H1 (cell line): ENCODE measurements at regions not wholly inside any gene's neighbourhood (a gene's known extent, or its start where the extent isn't known, plus 50 kb on each side); places are given as distances from the start of the nearest gene placed in this dataset.

Experiments used
- CTCF ChIA-PET: fragments of 300-600 bp; sonication (Branson Sonifier 250); formaldehyde crosslinking; loops from one replicate; lab custom pipeline; 2021; ENCODE audit not compliant: partially characterized antibody; lab: Charles Lee
- POLR2A ChIA-PET: fragments of 300-600 bp; sonication (Branson Sonifier 250); formaldehyde crosslinking; loops from one replicate; lab custom pipeline; 2021; ENCODE audit warnings: inconsistent platforms; ENCODE audit not compliant: partially characterized antibody; lab: Charles Lee
- DNase-seq, 2 experiments: peaks; one replicate each; pipeline versions ENCODE4 v3.0.0 to v3.0.0-alpha.2; 2010 to 2022; ENCODE audit warnings: low spot score in 2 of 2, low read depth in 1 of 2, mixed read lengths in 1 of 2
- FAIRE-seq: peaks from 2 replicates; lab custom pipeline; 2011; peaks lifted over from hg19 to GRCh38; lab: Jason Lieb, UNC
- H2AFZ ChIP-seq: 2 replicates; pipeline ENCODE4 v1.8.1; 2012; ENCODE audit warnings: low read length, inconsistent platforms
- H2AK5ac ChIP-seq: 2 replicates; pipeline ENCODE4 v1.6.1; 2013; ENCODE audit warnings: low read depth, low read length
- H2BK120ac ChIP-seq: replicated peaks from 2 replicates; pipeline ENCODE3; 2013; ENCODE audit warnings: low read depth, low read length, inconsistent platforms
- H2BK12ac ChIP-seq: 2 replicates; pipeline ENCODE4 v1.6.1; 2013; ENCODE audit warnings: low read depth, low read length
- H2BK15ac ChIP-seq: 2 replicates; pipeline ENCODE4 v1.6.1; 2013; ENCODE audit warnings: low read length
- H2BK20ac ChIP-seq: 2 replicates; pipeline ENCODE4 v1.6.1; 2013; ENCODE audit warnings: low read length
- H2BK5ac ChIP-seq: 2 replicates; pipeline ENCODE4 v1.6.1; 2013; ENCODE audit warnings: low read depth, low read length
- H3K14ac ChIP-seq: 2 replicates; pipeline ENCODE4 v1.6.1; 2013; ENCODE audit warnings: inconsistent platforms; ENCODE audit not compliant: insufficient read length
- H3K18ac ChIP-seq: 2 replicates; pipeline ENCODE4 v1.6.1; 2013; ENCODE audit warnings: low read length; ENCODE audit errors: extremely low read depth
- H3K23ac ChIP-seq: 2 replicates; pipeline ENCODE4 v1.6.1; 2013; ENCODE audit warnings: inconsistent platforms; ENCODE audit not compliant: insufficient read length
- H3K23me2 ChIP-seq: 2 replicates; pipeline ENCODE4 v1.6.1; 2013; ENCODE audit warnings: low read depth, low read length
- H3K27ac ChIP-seq: 2 replicates; pipeline ENCODE4 v1.6.1; 2011; ENCODE audit warnings: low read depth, low read length, inconsistent platforms
- H3K27me3 ChIP-seq, 4 experiments: replicated peaks in 1 of 4; 1 replicate in 1 of 4; 2 replicates in 3 of 4; pipeline versions ENCODE4 v1.6.1 to v1.8.1; 2011 to 2013; ENCODE audit warnings: low read length in 3 of 4, mild to moderate bottlenecking in 3 of 4, inconsistent platforms in 2 of 4, mixed read lengths in 2 of 4, moderate library complexity in 1 of 4; ENCODE audit not compliant: control insufficient read depth in 3 of 4, insufficient read depth in 3 of 4; ENCODE audit errors: extremely low read depth in 1 of 4
- H3K36me3 ChIP-seq, 4 experiments: 2 replicates each; pipeline versions ENCODE4 v1.6.1 to v1.8.1; 2011 to 2013; ENCODE audit warnings: mild to moderate bottlenecking in 4 of 4, low read length in 3 of 4, moderate library complexity in 2 of 4, control low read depth in 1 of 4, inconsistent platforms in 1 of 4; ENCODE audit not compliant: insufficient read depth in 4 of 4, control insufficient read depth in 2 of 4
- H3K4ac ChIP-seq: replicated peaks from 2 replicates; pipeline ENCODE3; 2013; ENCODE audit warnings: low read length, low read depth, mixed read lengths, inconsistent platforms; ENCODE audit not compliant: insufficient read length
- H3K4me1 ChIP-seq, 4 experiments: replicated peaks in 1 of 4; 1 replicate in 1 of 4; 2 replicates in 3 of 4; pipeline versions ENCODE4 v1.6.1 to v1.8.1; 2011 to 2013; ENCODE audit warnings: low read length in 3 of 4, inconsistent platforms in 2 of 4, mixed read lengths in 1 of 4; ENCODE audit not compliant: insufficient read depth in 4 of 4, control insufficient read depth in 3 of 4
- H3K4me2 ChIP-seq, 2 experiments: 2 replicates each; pipeline versions ENCODE4 v1.6.1 to v1.8.1; 2011 to 2013; ENCODE audit warnings: low read depth in 2 of 2, low read length in 2 of 2, control low read depth in 1 of 2, inconsistent platforms in 1 of 2, mild to moderate bottlenecking in 1 of 2; ENCODE audit not compliant: insufficient read depth in 1 of 2
- H3K4me3 ChIP-seq, 4 experiments: fragments of 200-600, 300-600 bp in 1 of 4; sonication (generic), shearing (Covaris generic), sonication (Bioruptor Twin) in 1 of 4; 2 replicates each; pipeline versions ENCODE4 v1.5.1 to v1.8.1; 2011 to 2016; ENCODE audit warnings: low read length in 4 of 4, low read depth in 3 of 4, control low read depth in 2 of 4, inconsistent platforms in 2 of 4, mild to moderate bottlenecking in 2 of 4, mixed read lengths in 1 of 4, moderate library complexity in 1 of 4; ENCODE audit not compliant: insufficient read depth in 2 of 4; ENCODE audit errors: extremely low read depth in 1 of 4
- H3K56ac ChIP-seq: replicated peaks from 2 replicates; pipeline ENCODE3; 2013; ENCODE audit warnings: low read depth, mild to moderate bottlenecking, mixed read lengths, low read length, inconsistent platforms; ENCODE audit not compliant: insufficient read length
- H3K79me1 ChIP-seq: 2 replicates; pipeline ENCODE4 v1.6.1; 2013; ENCODE audit warnings: low read depth, low read length, control low read depth
- H3K79me2 ChIP-seq, 2 experiments: 2 replicates each; pipeline versions ENCODE4 v1.6.1 to v1.8.1; 2012 to 2013; ENCODE audit warnings: low read length in 2 of 2, mild to moderate bottlenecking in 2 of 2, inconsistent platforms in 1 of 2; ENCODE audit not compliant: insufficient read depth in 2 of 2, control insufficient read depth in 1 of 2
- H3K9ac ChIP-seq, 4 experiments: replicated peaks in 1 of 4; 1 replicate in 1 of 4; 2 replicates in 3 of 4; pipeline versions ENCODE4 v1.6.1 to v1.8.1; 2011 to 2013; ENCODE audit warnings: low read depth in 3 of 4, low read length in 3 of 4, control low read depth in 2 of 4, mild to moderate bottlenecking in 2 of 4, moderate library complexity in 2 of 4, inconsistent platforms in 1 of 4; ENCODE audit errors: extremely low read depth in 1 of 4
- H3K9me3 ChIP-seq, 2 experiments: 2 replicates each; pipeline versions ENCODE4 v1.6.1 to v1.8.1; 2012 to 2013; ENCODE audit warnings: mild to moderate bottlenecking in 2 of 2, moderate library complexity in 2 of 2, control low read depth in 1 of 2, inconsistent platforms in 1 of 2, low read depth in 1 of 2, low read length in 1 of 2, mixed read lengths in 1 of 2; ENCODE audit not compliant: insufficient read depth in 2 of 2
- H4K20me1 ChIP-seq, 2 experiments: replicated peaks in 1 of 2; 2 replicates each; pipeline versions ENCODE3 to v1.8.1; 2011 to 2013; ENCODE audit warnings: inconsistent platforms in 2 of 2, low read length in 2 of 2, mild to moderate bottlenecking in 1 of 2; ENCODE audit not compliant: insufficient read depth in 2 of 2, control insufficient read depth in 1 of 2
- H4K5ac ChIP-seq: 2 replicates; pipeline ENCODE4 v1.6.1; 2013; ENCODE audit warnings: low read length, low read depth, mixed read lengths, inconsistent platforms; ENCODE audit not compliant: insufficient read length
- H4K8ac ChIP-seq: 2 replicates; pipeline ENCODE4 v1.8.0; 2013; ENCODE audit warnings: mild to moderate bottlenecking, moderate library complexity, low read length, inconsistent platforms; ENCODE audit not compliant: insufficient read depth; ENCODE audit errors: extremely low read depth
- H4K91ac ChIP-seq: replicated peaks from 2 replicates; pipeline ENCODE3; 2013; ENCODE audit warnings: low read length, mixed read lengths, inconsistent platforms; ENCODE audit not compliant: insufficient read length
- CHD1 ChIP-seq: IDR thresholded peaks from 2 replicates; pipeline ENCODE4 v1.6.1; 2012; ENCODE audit warnings: low read depth, low read length, improper control_type of control experiment
- SIX5 ChIP-seq: IDR thresholded peaks from 2 replicates; pipeline ENCODE4 v1.6.1; 2011; ENCODE audit warnings: mild to moderate bottlenecking, low read depth, low read length

DNA sequence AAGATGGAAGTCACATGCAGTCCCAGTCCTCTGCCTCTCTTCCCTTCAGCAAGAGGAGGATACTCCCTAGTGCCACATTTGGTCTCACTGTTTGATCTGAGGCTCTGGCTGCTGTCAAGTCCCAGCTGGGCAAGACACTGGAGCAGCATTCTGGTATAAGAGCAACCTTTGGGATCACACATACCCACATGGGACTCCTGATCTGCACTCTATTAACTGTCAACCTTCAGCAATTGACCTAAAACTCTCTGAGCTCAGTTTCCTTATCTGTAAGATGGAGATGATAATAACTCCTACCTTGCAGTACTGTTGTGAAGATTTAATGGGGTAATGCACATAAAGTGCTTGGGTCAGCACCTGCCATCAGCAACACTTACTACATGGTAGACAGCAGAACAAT, 437.9 kb downstream of the PIK3R1 start:
- DNase-seq = no peak
- Histone ChIP-seq H3K14ac (no peak overlapping the region), H3K56ac (no peak overlapping the region), H2AK5ac (no peak overlapping the region), H4K91ac (no peak overlapping the region), H3K36me3 (no peaks in the 10 kb centered on the region), H3K27me3 (no peaks in the 10 kb centered on the region), H3K4me2 (no peak overlapping the region), H3K79me1 (no peaks in the 10 kb centered on the region), H3K4ac (no peak overlapping the region), H4K8ac (no peak overlapping the region), H3K18ac (no peak overlapping the region), H2BK120ac (no peak overlapping the region), H3K79me2 (no peaks in the 10 kb centered on the region), H2AFZ (no peak overlapping the region), H2BK5ac (no peak overlapping the region), H3K27ac (no peak overlapping the region), H4K5ac (no peak overlapping the region), H3K9me3 (no peaks in the 10 kb centered on the region), H4K20me1 (no peaks in the 10 kb centered on the region), H2BK12ac (no peak overlapping the region), H3K23ac (no peak overlapping the region), H3K9ac (no peak overlapping the region), H3K4me1 (peaks cover 0 to 5% (median 1%) of the 10 kb centered on the region in 4 experiments; a peak in 1 of 7 replicates), H2BK20ac (no peak overlapping the region), H2BK15ac (no peak overlapping the region), H3K23me2 (no peaks in the 10 kb centered on the region), H3K4me3 (no peak overlapping the region)
- no peak for FAIRE-seq
- ChIA-PET CTCF (no interaction called here), POLR2A (no interaction called here)
- no peak for TF ChIP-seq SIX5
- no peak for TF ChIP-seq CHD1
